Naive thymus-derived CD8-positive, alpha-beta T cell (primary cell): ENCODE measurements at regions not wholly inside any gene's neighbourhood (a gene's known extent, or its start where the extent isn't known, plus 50 kb on each side); places are given as distances from the start of the nearest gene placed in this dataset.

Experiments used
- ATAC-seq, 2 donors: fragments of 150-1000 bp; cut with Tn5 transposase in 1 of 2; sonication (Bioruptor Pico), chemical (Tn5 transposase) in 1 of 2; 1 replicate in 1 of 2; 2 replicates in 1 of 2; pipeline ENCODE4 v1.10.0; 2021; ENCODE audit warnings: mild to moderate bottlenecking in 2 of 2, moderate library complexity in 2 of 2
- POLR2A ChIA-PET: fragments of 350-600 bp; sonication (Branson Sonifier 250); formaldehyde crosslinking; loops from one replicate; lab custom pipeline; 2021; ENCODE audit warnings: antibody characterized with exemption; lab: Charles Lee
- DNase-seq, 10 donors: peaks; one replicate each; pipeline versions ENCODE4 v3.0.0 to v3.0.0-alpha.2; 2020 to 2022
- H3K27ac Mint-ChIP-seq, 10 donors: one replicate each; pipeline ENCODE4 v1.8.0; 2020 to 2022; ENCODE audit warnings: mild to moderate bottlenecking in 10 of 10, mixed read lengths in 10 of 10, moderate library complexity in 4 of 10, inconsistent platforms in 1 of 10
- H3K27me3 Mint-ChIP-seq, 5 donors: one replicate each; pipeline ENCODE4 v1.8.0; 2021 to 2022; ENCODE audit warnings: mixed read lengths in 5 of 5
- H3K36me3 Mint-ChIP-seq, 3 donors: one replicate each; pipeline ENCODE4 v1.8.0; 2020 to 2022; ENCODE audit warnings: mixed read lengths in 3 of 3, mild to moderate bottlenecking in 2 of 3, inconsistent platforms in 1 of 3
- H3K4me1 Mint-ChIP-seq, 4 donors: one replicate each; pipeline ENCODE4 v1.8.0; 2021 to 2022; ENCODE audit warnings: mixed read lengths in 4 of 4
- H3K4me3 Mint-ChIP-seq, 10 donors: one replicate each; pipeline ENCODE4 v1.8.0; 2020 to 2022; ENCODE audit warnings: mild to moderate bottlenecking in 10 of 10, mixed read lengths in 10 of 10, moderate library complexity in 6 of 10, inconsistent platforms in 1 of 10
- H3K9me3 Mint-ChIP-seq, 9 donors: one replicate each; pipeline ENCODE4 v1.8.0; 2020 to 2022; ENCODE audit warnings: mixed read lengths in 9 of 9, mild to moderate bottlenecking in 3 of 9, inconsistent platforms in 1 of 9, moderate library complexity in 1 of 9

GRCh38 chrX:39176105-39176504 is 374.8 kb downstream of the MID1IP1 start:
- H3K27me3 Mint-ChIP-seq, result no peaks in the 10 kb centered on the region
- no peak for DNase-seq
- H3K36me3 Mint-ChIP-seq, result no peaks in the 10 kb centered on the region
- H3K9me3 Mint-ChIP-seq, result peaks cover 0 to 3% (median 0%) of the 10 kb centered on the region in 9 donors
- H3K27ac Mint-ChIP-seq, result peak overlapping the region in 4 of 10 donors; percentile 82 to 92 (median 84)
- H3K4me3 Mint-ChIP-seq, result peak overlapping the region in 2 of 10 donors; percentile 64 to 75
- POLR2A ChIA-PET, result interaction anchor here (0.7 kb wide), 1 partner anchor 22 kb away, joined by 3 read pairs; no protein-coding TSS in a partner anchor
- H3K4me1 Mint-ChIP-seq, result peaks cover 3 to 22% (median 15%) of the 10 kb centered on the region in 4 donors
- ATAC-seq, result no peak

GRCh38 chrX:39189431-39189830 is 388.2 kb downstream of the MID1IP1 start:
- Mint-ChIP-seq H3K27me3 (peaks cover 0 to 18% (median 2%) of the 10 kb centered on the region in 5 donors), H3K36me3 (peaks cover 0 to 5% (median 2%) of the 10 kb centered on the region in 3 donors), H3K4me3 (no peak overlapping the region), H3K9me3 (peaks cover 0 to 18% (median 7%) of the 10 kb centered on the region in 9 donors), H3K4me1 (peaks cover 0 to 2% (median 0%) of the 10 kb centered on the region in 4 donors), H3K27ac (no peak overlapping the region)
- no peak for DNase-seq
- POLR2A ChIA-PET, result no interaction called here
- no peak for ATAC-seq

GRCh38 chrX:39194673-39195072 is 393.4 kb downstream of the MID1IP1 start:
- POLR2A ChIA-PET, result no interaction called here
- peak overlapping the region in 1 of 10 donors; percentile 13 for H3K4me3 Mint-ChIP-seq
- H3K27ac Mint-ChIP-seq, result no peak overlapping the region

GRCh38 chrX:39195156-39195555 is 393.9 kb downstream of the MID1IP1 start:
- H3K9me3 Mint-ChIP-seq, result no peaks in the 10 kb centered on the region
- peaks cover 10 to 22% (median 18%) of the 10 kb centered on the region in 4 donors for H3K4me1 Mint-ChIP-seq
- no peak overlapping the region for H3K27ac Mint-ChIP-seq
- H3K27me3 Mint-ChIP-seq, result peaks cover 0 to 18% (median 2%) of the 10 kb centered on the region in 5 donors
- DNase-seq (peak in 1 of 10 donors; percentile 11), ATAC-seq (peak in 1 of 2 donors; percentile 30)
- POLR2A ChIA-PET, result no interaction called here
- H3K4me3 Mint-ChIP-seq, result peak overlapping the region in 8 of 10 donors; percentile 3 to 62 (median 18)
- H3K36me3 Mint-ChIP-seq, result no peaks in the 10 kb centered on the region

More at GRCh38 chrX:39194673-39195072, 393.4 kb downstream of the MID1IP1 start:
- ATAC-seq (no peak), DNase-seq (no peak)
- H3K9me3 Mint-ChIP-seq, result no peaks in the 10 kb centered on the region
- peaks cover 10 to 22% (median 18%) of the 10 kb centered on the region in 4 donors for H3K4me1 Mint-ChIP-seq
- H3K27me3 Mint-ChIP-seq, result peaks cover 0 to 18% (median 2%) of the 10 kb centered on the region in 5 donors
- H3K36me3 Mint-ChIP-seq, result no peaks in the 10 kb centered on the region

GRCh38 chrX:39196192-39197102 is 395.2 kb downstream of the MID1IP1 start:
- H3K27me3 Mint-ChIP-seq, result peaks cover 0 to 18% (median 2%) of the 10 kb centered on the region in 5 donors
- peak overlapping the region in 2 of 10 donors; percentile 24 to 39 for H3K27ac Mint-ChIP-seq
- H3K36me3 Mint-ChIP-seq, result no peaks in the 10 kb centered on the region
- H3K4me3 Mint-ChIP-seq, result peak overlapping the region in 9 of 10 donors; percentile 4 to 69 (median 47)
- H3K9me3 Mint-ChIP-seq, result no peaks in the 10 kb centered on the region
- DNase-seq, result peak in 7 of 10 donors; percentile 6 to 61 (median 11)
- ATAC-seq, result peak; percentile 80
- POLR2A ChIA-PET, result no interaction called here
- peaks cover 10 to 27% (median 21%) of the 10 kb centered on the region in 4 donors for H3K4me1 Mint-ChIP-seq

- peaks cover 8 to 28% (median 22%) of the 10 kb centered on the region in 4 donors for H3K4me1 Mint-ChIP-seq
- no peak for DNase-seq
- POLR2A ChIA-PET, result no interaction called here
- no peak overlapping the region for H3K4me3 Mint-ChIP-seq
- H3K36me3 Mint-ChIP-seq, result no peaks in the 10 kb centered on the region
- no peaks in the 10 kb centered on the region for H3K9me3 Mint-ChIP-seq
- no peak for ATAC-seq
- H3K27me3 Mint-ChIP-seq, result no peaks in the 10 kb centered on the region
- H3K27ac Mint-ChIP-seq, result no peak overlapping the region
Measured at GRCh38 chrX:39199429-39199828, 398.2 kb downstream of the MID1IP1 start.

GRCh38 chrX:39201305-39201990 is 400.2 kb downstream of the MID1IP1 start:
- H3K4me3 Mint-ChIP-seq, result no peak overlapping the region
- POLR2A ChIA-PET, result no interaction called here
- H3K27ac Mint-ChIP-seq, result no peak overlapping the region
- ATAC-seq (peak in 1 of 2 donors; percentile 36), DNase-seq (no peak)
- no peaks in the 10 kb centered on the region for H3K9me3 Mint-ChIP-seq
- peaks cover 5 to 17% (median 11%) of the 10 kb centered on the region in 4 donors for H3K4me1 Mint-ChIP-seq
- H3K27me3 Mint-ChIP-seq, result peaks cover 0 to 4% (median 0%) of the 10 kb centered on the region in 5 donors
- no peaks in the 10 kb centered on the region for H3K36me3 Mint-ChIP-seq

- Mint-ChIP-seq H3K36me3 (no peaks in the 10 kb centered on the region), H3K27me3 (peaks cover 0 to 4% (median 0%) of the 10 kb centered on the region in 5 donors), H3K4me1 (peaks cover 0 to 8% (median 3%) of the 10 kb centered on the region in 4 donors), H3K4me3 (no peak overlapping the region), H3K27ac (peak overlapping the region in 1 of 10 donors; percentile 28), H3K9me3 (no peaks in the 10 kb centered on the region)
- POLR2A ChIA-PET, result no interaction called here
- ATAC-seq, result no peak
- DNase-seq, result no peak
Measured at GRCh38 chrX:39202641-39203040, 401.4 kb downstream of the MID1IP1 start.

GRCh38 chrX:39203427-39203826 is 402.2 kb downstream of the MID1IP1 start:
- Mint-ChIP-seq H3K9me3 (no peaks in the 10 kb centered on the region), H3K4me1 (peaks cover 0 to 8% (median 3%) of the 10 kb centered on the region in 4 donors), H3K27ac (peak overlapping the region in 1 of 10 donors; percentile 28), H3K27me3 (peaks cover 0 to 4% (median 0%) of the 10 kb centered on the region in 5 donors), H3K36me3 (no peaks in the 10 kb centered on the region), H3K4me3 (no peak overlapping the region)
- ATAC-seq (no peak), DNase-seq (no peak)
- POLR2A ChIA-PET, result no interaction called here

GRCh38 chrX:39204353-39204752 is 403.1 kb downstream of the MID1IP1 start:
- Mint-ChIP-seq H3K4me1 (peaks cover 0 to 8% (median 3%) of the 10 kb centered on the region in 4 donors), H3K27me3 (peaks cover 0 to 4% (median 0%) of the 10 kb centered on the region in 5 donors), H3K36me3 (no peaks in the 10 kb centered on the region), H3K4me3 (no peak overlapping the region), H3K27ac (no peak overlapping the region), H3K9me3 (no peaks in the 10 kb centered on the region)
- POLR2A ChIA-PET, result no interaction called here
- ATAC-seq (no peak), DNase-seq (no peak)

- Mint-ChIP-seq H3K9me3 (peaks cover 0 to 3% (median 0%) of the 10 kb centered on the region in 9 donors), H3K36me3 (peaks cover 0 to 4% (median 0%) of the 10 kb centered on the region in 3 donors), H3K4me3 (no peak overlapping the region), H3K27me3 (peaks cover 0 to 4% (median 0%) of the 10 kb centered on the region in 5 donors), H3K4me1 (peaks cover 0 to 8% (median 3%) of the 10 kb centered on the region in 4 donors), H3K27ac (no peak overlapping the region)
- DNase-seq, result no peak
- no peak for ATAC-seq
- POLR2A ChIA-PET, result no interaction called here
Measured at GRCh38 chrX:39204945-39205344, 403.7 kb downstream of the MID1IP1 start.

- Mint-ChIP-seq H3K4me3 (no peak overlapping the region), H3K36me3 (peaks cover 0 to 4% (median 0%) of the 10 kb centered on the region in 3 donors), H3K9me3 (peaks cover 0 to 3% (median 0%) of the 10 kb centered on the region in 9 donors), H3K4me1 (peaks cover 0 to 8% (median 3%) of the 10 kb centered on the region in 4 donors), H3K27ac (no peak overlapping the region), H3K27me3 (peaks cover 0 to 4% (median 0%) of the 10 kb centered on the region in 5 donors)
- ATAC-seq (no peak), DNase-seq (no peak)
- POLR2A ChIA-PET, result interaction anchor here (0.5 kb wide), 1 partner anchor 21 kb away, joined by 3 read pairs; no protein-coding TSS in a partner anchor
Measured at GRCh38 chrX:39205467-39205866, 404.2 kb downstream of the MID1IP1 start.
